ENCODE measurements at regions not wholly inside any gene's neighbourhood (a gene's known extent, or its start where the extent isn't known, plus 50 kb on each side); places are given as distances from the start of the nearest gene placed in this dataset.

GRCh38 chr18:61076986-61077385 lies 256.2 kb upstream of the CDH20 start:
- CTCF ChIA-PET, result no interaction called here
- intact Hi-C loops (cut with micrococcal nuclease), result no loop called here
- no peak for TF ChIP-seq CTCF (IDR thresholded peaks at IDR 0.05)
- no peak for ATAC-seq
- Mint-ChIP-seq H3K27ac (no peak overlapping the region), H3K9me3 (peaks cover 3% of the 10 kb centered on the region), H3K27me3 (no peaks in the 10 kb centered on the region), H3K4me1 (ENCODE audit: low read depth) (no peaks in the 10 kb centered on the region), H3K36me3 (ENCODE audit: low read depth) (no peaks in the 10 kb centered on the region), H3K4me3 (no peak overlapping the region)
- POLR2A ChIA-PET, result no interaction called here
- DNase-seq, result no peak

GRCh38 chr18:61079714-61080113 lies 253.5 kb upstream of the CDH20 start:
- no peaks in the 10 kb centered on the region for H3K27me3 Mint-ChIP-seq
- H3K4me3 Mint-ChIP-seq, result no peak overlapping the region
- CTCF ChIA-PET, result interaction anchor here (0.9 kb wide), 1 partner anchor 9 kb away, joined by 4 read pairs; no protein-coding TSS in a partner anchor
- H3K27ac Mint-ChIP-seq, result no peak overlapping the region
- POLR2A ChIA-PET, result no interaction called here
- H3K4me1 Mint-ChIP-seq (ENCODE audit: low read depth), result no peaks in the 10 kb centered on the region
- DNase-seq (no peak), ATAC-seq (no peak)
- H3K9me3 Mint-ChIP-seq, result no peaks in the 10 kb centered on the region
- no peak for TF ChIP-seq CTCF (IDR thresholded peaks at IDR 0.05)
- intact Hi-C loops (cut with micrococcal nuclease), result no loop called here
- no peaks in the 10 kb centered on the region for H3K36me3 Mint-ChIP-seq (ENCODE audit: low read depth)

GRCh38 chr18:61080954-61081528 lies 252.2 kb upstream of the CDH20 start:
- TF ChIP-seq CTCF (IDR thresholded peaks at IDR 0.05), result no peak
- DNase-seq (no peak), ATAC-seq (no peak)
- no peaks in the 10 kb centered on the region for H3K4me1 Mint-ChIP-seq (ENCODE audit: low read depth)
- no peak overlapping the region for H3K4me3 Mint-ChIP-seq
- H3K27me3 Mint-ChIP-seq, result no peaks in the 10 kb centered on the region
- CTCF ChIA-PET, result interaction anchor here (0.8 kb wide), 1 partner anchor 8 kb away, joined by 3 read pairs; no protein-coding TSS in a partner anchor
- POLR2A ChIA-PET, result no interaction called here
- no peaks in the 10 kb centered on the region for H3K9me3 Mint-ChIP-seq
- intact Hi-C loops (cut with micrococcal nuclease), result no loop called here
- H3K36me3 Mint-ChIP-seq (ENCODE audit: low read depth), result no peaks in the 10 kb centered on the region
- H3K27ac Mint-ChIP-seq, result no peak overlapping the region

GRCh38 chr18:61082976-61083630 lies 250.1 kb upstream of the CDH20 start:
- Mint-ChIP-seq H3K4me3 (no peak overlapping the region), H3K36me3 (ENCODE audit: low read depth) (no peaks in the 10 kb centered on the region), H3K27ac (no peak overlapping the region), H3K4me1 (ENCODE audit: low read depth) (no peaks in the 10 kb centered on the region), H3K27me3 (no peaks in the 10 kb centered on the region), H3K9me3 (no peaks in the 10 kb centered on the region)
- CTCF ChIA-PET, result no interaction called here
- no peak for TF ChIP-seq CTCF (IDR thresholded peaks at IDR 0.05)
- intact Hi-C loops (cut with micrococcal nuclease), result no loop called here
- ATAC-seq (no peak), DNase-seq (no peak)
- POLR2A ChIA-PET, result no interaction called here

- no peak overlapping the region for H3K27ac Mint-ChIP-seq
- no peaks in the 10 kb centered on the region for H3K27me3 Mint-ChIP-seq
- no peaks in the 10 kb centered on the region for H3K36me3 Mint-ChIP-seq (ENCODE audit: low read depth)
- intact Hi-C loops (cut with micrococcal nuclease), result no loop called here
- ChIA-PET POLR2A (no interaction called here), CTCF (no interaction called here)
- H3K4me3 Mint-ChIP-seq, result no peak overlapping the region
- no peak for TF ChIP-seq CTCF (IDR thresholded peaks at IDR 0.05)
- H3K4me1 Mint-ChIP-seq (ENCODE audit: low read depth), result no peaks in the 10 kb centered on the region
- ATAC-seq (no peak), DNase-seq (no peak)
- H3K9me3 Mint-ChIP-seq, result no peaks in the 10 kb centered on the region
Observed at GRCh38 chr18:61085036-61085435, 248.2 kb upstream of the CDH20 start.

Measured in activated CD8-positive, alpha-beta T cell treated with anti-CD3 and anti-CD28 coated beads for 36 hours (primary cell).